Neural cell (in vitro differentiated cells): ENCODE measurements at regions not wholly inside any gene's neighbourhood (a gene's known extent, or its start where the extent isn't known, plus 50 kb on each side); places are given as distances from the start of the nearest gene placed in this dataset.

Experiments used
- H2AFZ ChIP-seq: fragments of 200-600, 300-800 bp; sonication (generic), shearing (Covaris generic); 2 replicates; pipeline ENCODE4 v1.6.0; 2014; ENCODE audit warnings: low read depth, mild to moderate bottlenecking, antibody characterized with exemption, low read length, moderate library complexity
- H3F3A ChIP-seq: fragments of 200-600 bp; shearing (Covaris generic); 2 replicates; pipeline ENCODE4 v1.6.1; 2016; ENCODE audit warnings: mild to moderate bottlenecking, moderate library complexity, mixed read lengths, antibody characterized with exemption, low read length; ENCODE audit not compliant: insufficient read depth, poor library complexity, severe bottlenecking
- H3K27ac ChIP-seq: fragments of 200-600, 300-800 bp; sonication (generic), shearing (Covaris generic); 2 replicates; pipeline ENCODE4 v1.5.1; 2014; ENCODE audit warnings: mild to moderate bottlenecking, low read length, moderate library complexity
- H3K27me3 ChIP-seq: fragments of 300-800, 200-600 bp; sonication (generic), shearing (Covaris generic); 2 replicates; pipeline ENCODE4 v1.6.0; 2014; ENCODE audit warnings: mild to moderate bottlenecking, low read depth, low read length, moderate library complexity; ENCODE audit not compliant: insufficient read depth
- H3K36me3 ChIP-seq: fragments of 300-800, 200-600 bp; sonication (generic), shearing (Covaris generic); 2 replicates; pipeline ENCODE4 v1.5.1; 2014; ENCODE audit warnings: mild to moderate bottlenecking, antibody characterized with exemption, low read length, moderate library complexity; ENCODE audit not compliant: insufficient read depth
- H3K4me2 ChIP-seq: fragments of 300-800, 200-600 bp; sonication (generic), shearing (Covaris generic); 2 replicates; pipeline ENCODE4 v1.6.0; 2014; ENCODE audit warnings: mild to moderate bottlenecking, low read length
- H3K4me3 ChIP-seq: fragments of 300-800, 200-600 bp; sonication (generic), shearing (Covaris generic); 2 replicates; pipeline ENCODE4 v1.5.1; 2014; ENCODE audit warnings: mild to moderate bottlenecking, low read length, moderate library complexity
- H3K79me2 ChIP-seq: fragments of 200-600 bp; shearing (Covaris generic); replicated peaks from 2 replicates; pipeline ENCODE4 v1.6.0; 2014; ENCODE audit warnings: mild to moderate bottlenecking, low read length, moderate library complexity; ENCODE audit not compliant: insufficient read depth
- H3K9ac ChIP-seq: fragments of 300-800, 200-600 bp; sonication (generic), shearing (Covaris generic); 2 replicates; pipeline ENCODE4 v1.6.1; 2016; ENCODE audit warnings: mild to moderate bottlenecking, low read length, mixed read lengths
- H3K9me2 ChIP-seq: fragments of 200-600 bp; shearing (Covaris generic); 2 replicates; pipeline ENCODE4 v1.6.1; 2016; ENCODE audit warnings: mild to moderate bottlenecking, low read length, mixed read lengths; ENCODE audit not compliant: insufficient read depth
- H3K9me3 ChIP-seq: fragments of 200-600, 300-800 bp; sonication (generic), shearing (Covaris generic); 2 replicates; pipeline ENCODE4 v1.6.1; 2016; ENCODE audit warnings: mild to moderate bottlenecking, mixed run types, low read length, moderate library complexity, mixed read lengths
- H4K20me1 ChIP-seq: fragments of 200-600 bp; shearing (Covaris generic); 2 replicates; pipeline ENCODE4 v1.6.1; 2016; ENCODE audit warnings: mild to moderate bottlenecking, mixed run types; ENCODE audit not compliant: insufficient read depth
- EP300 ChIP-seq: fragments of 450-650 bp; conservative IDR thresholded peaks from 2 replicates; pipeline ENCODE4 v1.6.1; 2014; ENCODE audit warnings: antibody characterized with exemption, mild to moderate bottlenecking, moderate library complexity; ENCODE audit not compliant: poor library complexity, severe bottlenecking
- EZH2 ChIP-seq: fragments of 200-600, 300-800 bp; shearing (Covaris generic), sonication (generic); IDR thresholded peaks from 2 replicates; pipeline ENCODE4 v1.6.1; 2014; ENCODE audit warnings: antibody characterized with exemption, low read length, borderline replicate concordance, mild to moderate bottlenecking; ENCODE audit not compliant: insufficient read depth, poor library complexity, severe bottlenecking
- MXI1 ChIP-seq: fragments of 450-650 bp; conservative IDR thresholded peaks from 2 replicates; pipeline ENCODE4 v1.6.1; 2014; ENCODE audit warnings: antibody characterized with exemption, mild to moderate bottlenecking; ENCODE audit not compliant: poor library complexity, severe bottlenecking
- POLR2AphosphoS5 ChIP-seq: IDR thresholded peaks from 2 replicates; pipeline ENCODE4 v1.6.1; 2012
- RAD21 ChIP-seq: fragments of 450-650 bp; conservative IDR thresholded peaks from 2 replicates; pipeline ENCODE4 v1.6.1; 2014; ENCODE audit warnings: antibody characterized with exemption, mild to moderate bottlenecking, moderate library complexity
- SMC3 ChIP-seq: fragments of 450-650 bp; conservative IDR thresholded peaks from 2 replicates; pipeline ENCODE4 v1.6.1; 2014; ENCODE audit warnings: antibody characterized with exemption, mild to moderate bottlenecking, moderate library complexity; ENCODE audit not compliant: poor library complexity
- TAF1 ChIP-seq: IDR thresholded peaks from 2 replicates; pipeline ENCODE4 v1.6.1; 2012; ENCODE audit warnings: low read depth
- TF ChIP-seq, protein P1 (sequence below): fragments of 450-650 bp; IDR thresholded peaks from 2 replicates; pipeline ENCODE4 v1.5.1; 2014; ENCODE audit warnings: antibody characterized with exemption, mild to moderate bottlenecking, moderate library complexity; ENCODE audit not compliant: poor library complexity, severe bottlenecking
- TF ChIP-seq, protein P2 (sequence below): IDR thresholded peaks from 2 replicates; pipeline ENCODE4 v1.6.1; 2012; ENCODE audit warnings: borderline replicate concordance

DNA sequence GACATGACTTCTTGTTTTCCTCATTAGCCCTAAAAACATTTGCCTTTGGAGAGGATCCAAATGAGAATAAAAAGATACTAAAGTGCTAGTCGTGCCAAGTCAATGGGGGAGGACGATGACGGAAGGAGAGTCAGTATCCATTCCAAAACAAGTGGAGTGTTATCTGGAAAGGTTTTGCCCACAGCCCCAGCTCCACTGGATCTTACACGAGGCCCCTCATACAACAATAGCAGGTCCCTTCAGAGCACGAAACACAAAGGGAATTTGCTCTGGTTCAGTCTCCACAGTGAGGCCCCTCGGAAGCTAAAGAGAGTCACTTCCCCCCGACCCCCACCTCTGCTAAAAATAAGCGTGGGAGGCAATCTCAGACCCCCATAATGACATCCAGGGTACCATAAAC lies 496.9 kb upstream of the ZFHX3 start:
- Histone ChIP-seq H3K9me3 (no peaks in the 10 kb centered on the region), H3K79me2 (peaks cover 11% of the 10 kb centered on the region), H3K27me3 (no peaks in the 10 kb centered on the region), H3K4me3 (no peak overlapping the region), H2AFZ (peak overlapping the region; percentile 17), H3K9me2 (no peaks in the 10 kb centered on the region), H3K36me3 (no peaks in the 10 kb centered on the region), H3K27ac (peak overlapping the region; percentile 93), H3F3A (no peaks in the 10 kb centered on the region), H3K9ac (peak overlapping the region; percentile 74), H4K20me1 (no peaks in the 10 kb centered on the region), H3K4me2 (no peak overlapping the region)
- TF ChIP-seq RAD21 (no peak), POLR2AphosphoS5 (no peak), TAF1 (no peak), EP300 (no peak), EZH2 (no peak), SMC3 (no peak), MXI1 (no peak)
- TF ChIP-seq, protein P1, sequence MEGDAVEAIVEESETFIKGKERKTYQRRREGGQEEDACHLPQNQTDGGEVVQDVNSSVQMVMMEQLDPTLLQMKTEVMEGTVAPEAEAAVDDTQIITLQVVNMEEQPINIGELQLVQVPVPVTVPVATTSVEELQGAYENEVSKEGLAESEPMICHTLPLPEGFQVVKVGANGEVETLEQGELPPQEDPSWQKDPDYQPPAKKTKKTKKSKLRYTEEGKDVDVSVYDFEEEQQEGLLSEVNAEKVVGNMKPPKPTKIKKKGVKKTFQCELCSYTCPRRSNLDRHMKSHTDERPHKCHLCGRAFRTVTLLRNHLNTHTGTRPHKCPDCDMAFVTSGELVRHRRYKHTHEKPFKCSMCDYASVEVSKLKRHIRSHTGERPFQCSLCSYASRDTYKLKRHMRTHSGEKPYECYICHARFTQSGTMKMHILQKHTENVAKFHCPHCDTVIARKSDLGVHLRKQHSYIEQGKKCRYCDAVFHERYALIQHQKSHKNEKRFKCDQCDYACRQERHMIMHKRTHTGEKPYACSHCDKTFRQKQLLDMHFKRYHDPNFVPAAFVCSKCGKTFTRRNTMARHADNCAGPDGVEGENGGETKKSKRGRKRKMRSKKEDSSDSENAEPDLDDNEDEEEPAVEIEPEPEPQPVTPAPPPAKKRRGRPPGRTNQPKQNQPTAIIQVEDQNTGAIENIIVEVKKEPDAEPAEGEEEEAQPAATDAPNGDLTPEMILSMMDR, result no peak
- TF ChIP-seq, protein P2, sequence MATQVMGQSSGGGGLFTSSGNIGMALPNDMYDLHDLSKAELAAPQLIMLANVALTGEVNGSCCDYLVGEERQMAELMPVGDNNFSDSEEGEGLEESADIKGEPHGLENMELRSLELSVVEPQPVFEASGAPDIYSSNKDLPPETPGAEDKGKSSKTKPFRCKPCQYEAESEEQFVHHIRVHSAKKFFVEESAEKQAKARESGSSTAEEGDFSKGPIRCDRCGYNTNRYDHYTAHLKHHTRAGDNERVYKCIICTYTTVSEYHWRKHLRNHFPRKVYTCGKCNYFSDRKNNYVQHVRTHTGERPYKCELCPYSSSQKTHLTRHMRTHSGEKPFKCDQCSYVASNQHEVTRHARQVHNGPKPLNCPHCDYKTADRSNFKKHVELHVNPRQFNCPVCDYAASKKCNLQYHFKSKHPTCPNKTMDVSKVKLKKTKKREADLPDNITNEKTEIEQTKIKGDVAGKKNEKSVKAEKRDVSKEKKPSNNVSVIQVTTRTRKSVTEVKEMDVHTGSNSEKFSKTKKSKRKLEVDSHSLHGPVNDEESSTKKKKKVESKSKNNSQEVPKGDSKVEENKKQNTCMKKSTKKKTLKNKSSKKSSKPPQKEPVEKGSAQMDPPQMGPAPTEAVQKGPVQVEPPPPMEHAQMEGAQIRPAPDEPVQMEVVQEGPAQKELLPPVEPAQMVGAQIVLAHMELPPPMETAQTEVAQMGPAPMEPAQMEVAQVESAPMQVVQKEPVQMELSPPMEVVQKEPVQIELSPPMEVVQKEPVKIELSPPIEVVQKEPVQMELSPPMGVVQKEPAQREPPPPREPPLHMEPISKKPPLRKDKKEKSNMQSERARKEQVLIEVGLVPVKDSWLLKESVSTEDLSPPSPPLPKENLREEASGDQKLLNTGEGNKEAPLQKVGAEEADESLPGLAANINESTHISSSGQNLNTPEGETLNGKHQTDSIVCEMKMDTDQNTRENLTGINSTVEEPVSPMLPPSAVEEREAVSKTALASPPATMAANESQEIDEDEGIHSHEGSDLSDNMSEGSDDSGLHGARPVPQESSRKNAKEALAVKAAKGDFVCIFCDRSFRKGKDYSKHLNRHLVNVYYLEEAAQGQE, result no peak

DNA sequence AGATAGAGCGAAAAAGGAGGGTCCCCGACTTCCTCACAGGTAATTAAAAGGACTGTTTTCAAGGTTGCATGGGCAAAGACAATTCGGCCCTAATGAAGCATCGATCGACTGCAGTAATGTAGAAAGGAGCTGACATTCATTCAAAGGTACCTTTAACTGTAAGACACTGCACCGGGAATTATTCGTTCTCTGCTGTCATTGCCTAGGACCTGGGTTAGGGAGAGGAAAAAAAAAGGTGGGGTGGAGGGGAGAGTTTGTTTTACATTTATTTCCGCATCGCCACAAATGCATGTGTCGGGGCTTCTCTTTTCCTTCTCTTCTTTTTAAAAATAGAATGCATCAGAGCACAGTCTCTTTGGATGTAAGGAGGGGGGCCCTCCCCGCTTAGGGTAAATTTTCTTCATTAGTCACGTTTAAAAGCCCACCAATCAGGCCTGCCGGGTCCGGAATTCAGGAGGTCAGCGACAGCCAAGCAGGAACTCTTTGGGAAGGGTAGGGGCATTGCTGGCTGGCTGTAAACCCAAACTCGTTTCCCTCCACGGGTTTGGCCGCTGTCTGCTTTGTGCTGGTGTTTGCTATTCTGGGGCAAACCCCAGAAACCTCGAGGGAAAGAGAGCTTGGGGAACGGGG lies 496.2 kb upstream of the ZFHX3 start:
- Histone ChIP-seq H3K79me2 (peaks cover 6% of the 10 kb centered on the region), H3K27ac (peak overlapping the region; percentile 93), H3K4me2 (no peak overlapping the region), H3K9me2 (no peaks in the 10 kb centered on the region), H4K20me1 (no peaks in the 10 kb centered on the region), H3K27me3 (no peaks in the 10 kb centered on the region), H3F3A (no peaks in the 10 kb centered on the region), H2AFZ (peak overlapping the region; percentile 9), H3K36me3 (no peaks in the 10 kb centered on the region), H3K4me3 (no peak overlapping the region), H3K9ac (peak overlapping the region; percentile 74), H3K9me3 (no peaks in the 10 kb centered on the region)
- TF ChIP-seq EP300 (no peak), TAF1 (no peak), RAD21 (no peak), SMC3 (no peak), POLR2AphosphoS5 (no peak), MXI1 (no peak), EZH2 (no peak)
- TF ChIP-seq, protein P1, result no peak
- TF ChIP-seq, protein P2, result no peak
